Parathyroid adenoma (tissue), 2 donors: ENCODE measurements at regions not wholly inside any gene's neighbourhood (a gene's known extent, or its start where the extent isn't known, plus 50 kb on each side); places are given as distances from the start of the nearest gene placed in this dataset.

Experiments used
- H2AFZ ChIP-seq: fragments of 300-600 bp; sonication (generic); one replicate; pipeline ENCODE4 v1.7.0; 2017; ENCODE audit warnings: antibody characterized with exemption, mild to moderate bottlenecking
- H3K27ac ChIP-seq: fragments of 300-600 bp; sonication (generic); one replicate; pipeline ENCODE4 v1.7.0; 2017
- H3K27me3 ChIP-seq: fragments of 300-600 bp; sonication (generic); one replicate; pipeline ENCODE4 v1.7.0; 2017; ENCODE audit warnings: low read length; ENCODE audit not compliant: control insufficient read depth, insufficient read depth
- H3K36me3 ChIP-seq: fragments of 300-600 bp; sonication (generic); one replicate; pipeline ENCODE4 v1.7.0; 2017; ENCODE audit warnings: low read length; ENCODE audit not compliant: control insufficient read depth, insufficient read depth
- H3K4me1 ChIP-seq: fragments of 300-600 bp; sonication (generic); one replicate; pipeline ENCODE4 v1.7.0; 2017; ENCODE audit warnings: control low read depth
- H3K4me2 ChIP-seq: fragments of 300-600 bp; sonication (generic); one replicate; pipeline ENCODE4 v1.7.0; 2017; ENCODE audit warnings: low read length
- H3K4me3 ChIP-seq: fragments of 300-600 bp; sonication (generic); one replicate; pipeline ENCODE4 v1.7.0; 2017; ENCODE audit warnings: low read depth, low read length
- H3K79me2 ChIP-seq: fragments of 300-600 bp; sonication (generic); one replicate; pipeline ENCODE4 v1.7.0; 2017; ENCODE audit warnings: control low read depth
- H3K9ac ChIP-seq: fragments of 300-600 bp; sonication (generic); one replicate; pipeline ENCODE4 v1.7.0; 2017; ENCODE audit warnings: mild to moderate bottlenecking
- H3K9me3 ChIP-seq: fragments of 300-600 bp; sonication (generic); one replicate; pipeline ENCODE4 v1.7.0; 2017; ENCODE audit warnings: low read length; ENCODE audit not compliant: control insufficient read depth
- CTCF ChIP-seq: fragments of 300-600 bp; sonication (generic); IDR thresholded peaks from one replicate; pipeline ENCODE4 v1.7.0; 2017; ENCODE audit warnings: antibody characterized with exemption, mild to moderate bottlenecking
- donor health status: primary hyperparathyroidism.

GRCh38 chr2:75428060-75428459 is 132.7 kb downstream of the EVA1A start:
- no peak for TF ChIP-seq CTCF
- H3K4me2 ChIP-seq, result peak overlapping the region; percentile 21

DNA sequence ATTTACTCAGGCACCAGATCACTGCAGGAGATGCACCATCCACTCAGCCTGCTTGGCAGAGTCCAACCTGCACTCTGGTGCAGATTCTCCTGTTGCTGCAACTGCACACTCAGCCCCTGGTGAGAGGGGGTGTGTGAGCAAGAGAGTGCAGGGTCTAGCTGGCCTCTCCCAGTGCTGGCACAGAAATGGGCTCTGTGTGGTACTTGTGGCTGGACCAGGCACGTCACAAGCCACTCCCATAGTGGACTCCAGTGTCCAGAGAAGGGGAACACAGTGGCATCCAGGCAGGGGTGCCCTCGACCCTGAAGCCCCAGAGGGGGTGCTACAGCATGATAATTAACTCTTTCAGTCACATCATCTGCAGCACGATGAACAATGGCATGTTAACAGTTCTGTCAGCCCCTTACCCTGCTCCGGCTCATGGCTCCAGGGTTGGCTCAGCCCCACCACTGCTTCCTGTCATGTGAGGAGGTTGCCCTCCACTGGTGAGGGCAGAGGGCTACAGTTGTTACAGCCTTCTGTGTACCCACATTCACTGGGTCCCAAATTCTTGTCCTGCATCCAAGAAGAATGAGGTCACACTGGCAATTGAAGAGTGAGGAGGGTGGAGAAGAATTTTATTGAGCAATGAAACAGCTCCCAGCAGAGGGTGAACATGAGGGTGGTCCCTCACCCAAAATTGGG is 135.7 kb downstream of the EVA1A start:
- peaks cover 6% of the 10 kb centered on the region for H3K4me1 ChIP-seq
- no peak for TF ChIP-seq CTCF
- H3K27me3 ChIP-seq, result no peaks in the 10 kb centered on the region
- no peak overlapping the region for H2AFZ ChIP-seq
- H3K36me3 ChIP-seq, result no peaks in the 10 kb centered on the region
- H3K79me2 ChIP-seq, result no peaks in the 10 kb centered on the region
- H3K4me2 ChIP-seq, result no peak overlapping the region
- H3K4me3 ChIP-seq, result no peak overlapping the region
- no peak overlapping the region for H3K27ac ChIP-seq
- H3K9me3 ChIP-seq, result no peaks in the 10 kb centered on the region
- H3K9ac ChIP-seq, result no peak overlapping the region

More at GRCh38 chr2:75428060-75428459, 132.7 kb downstream of the EVA1A start:
- Histone ChIP-seq H3K9ac (no peak overlapping the region), H3K27ac (no peak overlapping the region), H3K79me2 (no peaks in the 10 kb centered on the region), H2AFZ (no peak overlapping the region), H3K36me3 (no peaks in the 10 kb centered on the region), H3K9me3 (no peaks in the 10 kb centered on the region), H3K4me1 (peaks cover 6% of the 10 kb centered on the region), H3K4me3 (no peak overlapping the region), H3K27me3 (no peaks in the 10 kb centered on the region)

- Histone ChIP-seq H3K4me2 (no peak overlapping the region), H3K27ac (no peak overlapping the region)
- TF ChIP-seq CTCF, result no peak
Measured at GRCh38 chr2:75421986-75422385, 138.8 kb downstream of the EVA1A start.

DNA sequence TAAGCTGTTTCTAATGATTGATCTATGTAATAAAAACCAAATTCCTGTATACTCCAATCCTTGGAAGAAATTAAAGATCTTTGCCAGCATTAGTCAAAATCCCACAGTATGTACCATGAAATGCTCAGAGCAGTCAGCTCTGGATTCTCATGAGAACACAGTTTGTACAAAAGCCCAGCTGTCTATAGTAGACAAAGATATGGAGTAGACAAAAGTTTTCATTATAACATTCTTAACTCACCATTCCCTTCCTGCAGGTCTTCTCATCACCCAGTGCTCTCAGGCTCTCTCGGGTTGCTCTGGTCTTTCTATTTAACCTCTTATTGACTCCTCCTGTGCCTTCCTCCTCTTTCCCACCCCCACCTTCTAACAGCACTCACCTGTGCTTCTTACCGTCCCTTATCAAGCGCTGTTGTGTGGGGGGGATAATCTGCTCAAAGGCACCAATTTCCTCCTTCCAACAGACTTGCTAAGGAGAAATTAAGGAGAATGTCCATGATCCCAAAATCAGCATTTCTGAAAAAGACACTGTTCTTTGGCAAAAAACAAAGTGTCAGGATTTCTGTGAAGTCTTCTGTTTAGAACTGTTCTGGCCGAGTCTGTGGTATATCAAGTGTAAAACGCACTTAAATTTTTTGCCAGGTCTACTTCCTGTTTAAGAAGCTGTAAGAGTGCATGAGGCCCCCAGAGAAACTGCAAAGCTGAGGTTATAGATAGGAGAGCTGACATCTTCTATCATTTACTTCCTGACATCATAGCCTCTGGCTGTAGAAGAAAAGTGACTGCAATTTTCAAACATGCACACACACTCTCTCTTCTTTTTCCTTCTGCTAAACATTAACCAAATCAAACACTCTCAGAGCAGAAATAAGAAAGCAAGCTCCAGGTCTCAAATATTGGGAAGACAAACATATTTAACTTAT is 144.1 kb downstream of the EVA1A start:
- Histone ChIP-seq H3K4me3 (no peak overlapping the region), H3K9ac (no peak overlapping the region), H3K79me2 (no peaks in the 10 kb centered on the region), H3K9me3 (no peaks in the 10 kb centered on the region), H3K36me3 (no peaks in the 10 kb centered on the region), H3K27ac (no peak overlapping the region), H3K4me2 (no peak overlapping the region), H2AFZ (no peak overlapping the region), H3K27me3 (no peaks in the 10 kb centered on the region), H3K4me1 (no peaks in the 10 kb centered on the region)
- no peak for TF ChIP-seq CTCF

More at GRCh38 chr2:75421986-75422385, 138.8 kb downstream of the EVA1A start:
- Histone ChIP-seq H3K27me3 (no peaks in the 10 kb centered on the region), H3K79me2 (no peaks in the 10 kb centered on the region), H3K9ac (no peak overlapping the region), H3K4me3 (no peak overlapping the region), H2AFZ (no peak overlapping the region), H3K4me1 (no peaks in the 10 kb centered on the region), H3K9me3 (no peaks in the 10 kb centered on the region), H3K36me3 (no peaks in the 10 kb centered on the region)
